Astrocyte (in vitro differentiated cells and primary cell): ENCODE measurements at regions not wholly inside any gene's neighbourhood (a gene's known extent, or its start where the extent isn't known, plus 50 kb on each side); places are given as distances from the start of the nearest gene placed in this dataset.

Source experiments
- DNase-seq: peaks from one replicate; pipeline ENCODE4 v3.0.0-alpha.2; 2010; ENCODE audit warnings: low read depth
- FAIRE-seq: peaks from 2 replicates; lab custom pipeline; 2011; peaks lifted over from hg19 to GRCh38; lab: Jason Lieb, UNC
- H2AFZ ChIP-seq: 2 replicates; pipeline ENCODE4 v1.6.0; 2012; ENCODE audit warnings: low read depth, low read length, inconsistent platforms
- H3K27ac ChIP-seq: 2 replicates; pipeline ENCODE4 v1.5.1; 2011; ENCODE audit warnings: low read depth, low read length, inconsistent platforms
- H3K27me3 ChIP-seq: 2 replicates; pipeline ENCODE4 v1.6.0; 2011; ENCODE audit warnings: low read length, inconsistent platforms; ENCODE audit not compliant: insufficient read depth
- H3K36me3 ChIP-seq: 2 replicates; pipeline ENCODE4 v1.5.1; 2011; ENCODE audit warnings: low read length, inconsistent platforms; ENCODE audit not compliant: insufficient read depth
- H3K4me1 ChIP-seq: 2 replicates; pipeline ENCODE4 v1.5.1; 2011; ENCODE audit warnings: low read length, inconsistent platforms; ENCODE audit not compliant: insufficient read depth
- H3K4me2 ChIP-seq: 2 replicates; pipeline ENCODE4 v1.6.0; 2012; ENCODE audit warnings: low read length, inconsistent platforms
- H3K4me3 ChIP-seq: 2 replicates; pipeline ENCODE4 v1.5.1; 2011; ENCODE audit warnings: low read depth, mild to moderate bottlenecking, low read length, inconsistent platforms; ENCODE audit not compliant: insufficient read depth
- H3K79me2 ChIP-seq: 2 replicates; pipeline ENCODE4 v1.6.0; 2012; ENCODE audit warnings: mild to moderate bottlenecking, low read length, inconsistent platforms; ENCODE audit not compliant: insufficient read depth
- H3K9ac ChIP-seq: 2 replicates; pipeline ENCODE4 v1.6.0; 2012; ENCODE audit warnings: mild to moderate bottlenecking, low read length, inconsistent platforms
- H3K9me3 ChIP-seq: 2 replicates; pipeline ENCODE4 v1.5.1; 2012; ENCODE audit warnings: low read depth, mild to moderate bottlenecking, low read length, inconsistent platforms; ENCODE audit not compliant: insufficient read depth
- H4K20me1 ChIP-seq: 2 replicates; pipeline ENCODE4 v1.6.0; 2012; ENCODE audit warnings: low read length, inconsistent platforms; ENCODE audit not compliant: insufficient read depth
- H3K27ac Mint-ChIP-seq: one replicate; pipeline ENCODE4 v1.8.0; 2021; ENCODE audit warnings: mild to moderate bottlenecking, mixed read lengths; ENCODE audit not compliant: unreplicated experiment
- H3K27me3 Mint-ChIP-seq: one replicate; pipeline ENCODE4 v1.8.0; 2021; ENCODE audit warnings: low read depth, mixed read lengths; ENCODE audit not compliant: unreplicated experiment
- H3K36me3 Mint-ChIP-seq: one replicate; pipeline ENCODE4 v1.8.0; 2021; ENCODE audit warnings: low read depth, mixed read lengths; ENCODE audit not compliant: unreplicated experiment
- H3K4me1 Mint-ChIP-seq: one replicate; pipeline ENCODE4 v1.8.0; 2021; ENCODE audit warnings: low read depth, mixed read lengths; ENCODE audit not compliant: unreplicated experiment
- H3K4me3 Mint-ChIP-seq: one replicate; pipeline ENCODE4 v1.8.0; 2021; ENCODE audit warnings: mild to moderate bottlenecking, moderate library complexity, mixed read lengths; ENCODE audit not compliant: unreplicated experiment
- H3K9me3 Mint-ChIP-seq: one replicate; pipeline ENCODE4 v1.8.0; 2021; ENCODE audit warnings: mild to moderate bottlenecking, mixed read lengths; ENCODE audit not compliant: unreplicated experiment
- EZH2 ChIP-seq: IDR thresholded peaks from 2 replicates; pipeline ENCODE4 v1.6.1; 2012; ENCODE audit warnings: mild to moderate bottlenecking, low read length, inconsistent platforms; ENCODE audit not compliant: insufficient read depth
- TF ChIP-seq, protein P1 (sequence below): IDR thresholded peaks from 2 replicates; pipeline ENCODE4 v1.5.1; 2011; ENCODE audit warnings: low read depth, mild to moderate bottlenecking, inconsistent platforms, low read length, moderate library complexity; ENCODE audit not compliant: insufficient read depth

- no peaks in the 10 kb centered on the region for H3K27me3 ChIP-seq
- H3K36me3 ChIP-seq: no peaks in the 10 kb centered on the region
- no peak overlapping the region for H3K9ac ChIP-seq
- peaks cover 2% of the 10 kb centered on the region for H3K9me3 Mint-ChIP-seq
- H3K27ac ChIP-seq: no peak overlapping the region
- TF ChIP-seq EZH2: no peak
- TF ChIP-seq, protein P1, sequence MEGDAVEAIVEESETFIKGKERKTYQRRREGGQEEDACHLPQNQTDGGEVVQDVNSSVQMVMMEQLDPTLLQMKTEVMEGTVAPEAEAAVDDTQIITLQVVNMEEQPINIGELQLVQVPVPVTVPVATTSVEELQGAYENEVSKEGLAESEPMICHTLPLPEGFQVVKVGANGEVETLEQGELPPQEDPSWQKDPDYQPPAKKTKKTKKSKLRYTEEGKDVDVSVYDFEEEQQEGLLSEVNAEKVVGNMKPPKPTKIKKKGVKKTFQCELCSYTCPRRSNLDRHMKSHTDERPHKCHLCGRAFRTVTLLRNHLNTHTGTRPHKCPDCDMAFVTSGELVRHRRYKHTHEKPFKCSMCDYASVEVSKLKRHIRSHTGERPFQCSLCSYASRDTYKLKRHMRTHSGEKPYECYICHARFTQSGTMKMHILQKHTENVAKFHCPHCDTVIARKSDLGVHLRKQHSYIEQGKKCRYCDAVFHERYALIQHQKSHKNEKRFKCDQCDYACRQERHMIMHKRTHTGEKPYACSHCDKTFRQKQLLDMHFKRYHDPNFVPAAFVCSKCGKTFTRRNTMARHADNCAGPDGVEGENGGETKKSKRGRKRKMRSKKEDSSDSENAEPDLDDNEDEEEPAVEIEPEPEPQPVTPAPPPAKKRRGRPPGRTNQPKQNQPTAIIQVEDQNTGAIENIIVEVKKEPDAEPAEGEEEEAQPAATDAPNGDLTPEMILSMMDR: no peak
- no peak overlapping the region for H3K4me2 ChIP-seq
- no peak overlapping the region for H2AFZ ChIP-seq
- no peak overlapping the region for H3K4me3 Mint-ChIP-seq
- no peaks in the 10 kb centered on the region for H3K36me3 Mint-ChIP-seq
- no peak overlapping the region for H3K4me3 ChIP-seq
- no peak for DNase-seq
- H3K27ac Mint-ChIP-seq: no peak overlapping the region
- no peaks in the 10 kb centered on the region for H3K79me2 ChIP-seq
- no peaks in the 10 kb centered on the region for H3K27me3 Mint-ChIP-seq
- no peaks in the 10 kb centered on the region for H3K9me3 ChIP-seq
- peaks cover 14% of the 10 kb centered on the region for H3K4me1 Mint-ChIP-seq
- no peaks in the 10 kb centered on the region for H4K20me1 ChIP-seq
- H3K4me1 ChIP-seq: no peaks in the 10 kb centered on the region
- FAIRE-seq: no peak
These were observed 104.4 kb upstream of the FLRT2 start for GRCh38 chr14:85425507-85425906.

GRCh38 chr14:85426068-85426935 lies 103.6 kb upstream of the FLRT2 start:
- Histone ChIP-seq H3K36me3 (no peaks in the 10 kb centered on the region), H3K9me3 (no peaks in the 10 kb centered on the region), H3K4me1 (no peaks in the 10 kb centered on the region), H2AFZ (no peak overlapping the region), H3K79me2 (no peaks in the 10 kb centered on the region), H3K27ac (no peak overlapping the region), H3K9ac (no peak overlapping the region), H3K4me2 (no peak overlapping the region), H3K4me3 (no peak overlapping the region), H3K27me3 (no peaks in the 10 kb centered on the region), H4K20me1 (no peaks in the 10 kb centered on the region)
- TF ChIP-seq, protein P1: no peak
- no peak for TF ChIP-seq EZH2
- H3K9me3 Mint-ChIP-seq: no peaks in the 10 kb centered on the region
- FAIRE-seq (no peak), DNase-seq (no peak)
- no peaks in the 10 kb centered on the region for H3K36me3 Mint-ChIP-seq
- H3K4me3 Mint-ChIP-seq: no peak overlapping the region
- H3K27me3 Mint-ChIP-seq: no peaks in the 10 kb centered on the region
- peaks cover 12% of the 10 kb centered on the region for H3K4me1 Mint-ChIP-seq
- no peak overlapping the region for H3K27ac Mint-ChIP-seq

DNA sequence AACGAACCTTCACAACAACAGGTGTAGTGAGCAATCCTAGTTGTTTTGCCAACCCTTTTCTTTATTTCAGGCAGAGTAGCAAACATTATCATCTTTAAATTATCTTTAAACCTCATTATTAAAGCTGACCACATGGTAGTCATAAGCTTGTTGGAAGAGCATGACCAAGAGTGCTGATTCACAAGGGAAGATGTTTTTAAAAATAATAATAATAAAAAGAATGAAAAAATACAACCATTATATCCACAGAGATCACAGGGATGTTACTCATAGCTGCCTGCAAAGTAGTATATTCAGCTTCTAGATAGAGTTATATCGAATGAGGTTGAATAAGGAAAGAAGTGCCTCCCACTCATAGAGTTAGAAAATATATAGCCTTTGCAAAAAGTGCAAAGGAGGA lies 101.0 kb upstream of the FLRT2 start:
- Histone ChIP-seq H3K9ac (no peak overlapping the region), H3K27ac (no peak overlapping the region), H3K4me1 (no peaks in the 10 kb centered on the region), H3K27me3 (no peaks in the 10 kb centered on the region), H3K4me2 (no peak overlapping the region), H3K4me3 (no peak overlapping the region), H3K9me3 (no peaks in the 10 kb centered on the region), H3K79me2 (no peaks in the 10 kb centered on the region), H3K36me3 (no peaks in the 10 kb centered on the region), H2AFZ (no peak overlapping the region), H4K20me1 (no peaks in the 10 kb centered on the region)
- Mint-ChIP-seq H3K9me3 (no peaks in the 10 kb centered on the region), H3K4me3 (no peak overlapping the region), H3K4me1 (peaks cover 3% of the 10 kb centered on the region), H3K27ac (no peak overlapping the region), H3K36me3 (no peaks in the 10 kb centered on the region), H3K27me3 (no peaks in the 10 kb centered on the region)
- DNase-seq: no peak
- no peak for TF ChIP-seq EZH2
- TF ChIP-seq, protein P1: no peak
- no peak for FAIRE-seq
